Endodermal cell (in vitro differentiated cells): ENCODE measurements at regions not wholly inside any gene's neighbourhood (a gene's known extent, or its start where the extent isn't known, plus 50 kb on each side); places are given as distances from the start of the nearest gene placed in this dataset.

ENCODE experiments used
- DNase-seq: peaks from one replicate; pipeline ENCODE4 v3.0.0-alpha.2; 2017
- H3K27ac ChIP-seq: 2 replicates; pipeline ENCODE4 v1.5.1; 2013; ENCODE audit warnings: mild to moderate bottlenecking, low read depth, low read length, moderate library complexity
- H3K27me3 ChIP-seq: 2 replicates; pipeline ENCODE4 v1.6.1; 2013; ENCODE audit warnings: mild to moderate bottlenecking, low read length, moderate library complexity; ENCODE audit not compliant: insufficient read depth, control insufficient read depth, poor library complexity, severe bottlenecking
- H3K36me3 ChIP-seq: 2 replicates; pipeline ENCODE4 v1.7.0; 2013; ENCODE audit warnings: mild to moderate bottlenecking, low read length, moderate library complexity; ENCODE audit not compliant: control insufficient read depth, insufficient read depth
- H3K4me1 ChIP-seq: one replicate; pipeline ENCODE4 v1.7.0; 2013; ENCODE audit warnings: low read length; ENCODE audit not compliant: control insufficient read depth, insufficient read depth
- H3K4me3 ChIP-seq: 2 replicates; pipeline ENCODE4 v1.5.1; 2013; ENCODE audit warnings: mild to moderate bottlenecking, low read length, moderate library complexity
- H3K9ac ChIP-seq: 2 replicates; pipeline ENCODE4 v1.6.1; 2013; ENCODE audit warnings: mild to moderate bottlenecking, low read length, moderate library complexity; ENCODE audit not compliant: poor library complexity, severe bottlenecking; ENCODE audit errors: extremely low read depth
- H3K9me3 ChIP-seq: 2 replicates; pipeline ENCODE4 v1.6.1; 2013; ENCODE audit warnings: mild to moderate bottlenecking, low read length, moderate library complexity; ENCODE audit not compliant: control insufficient read depth
- H3K27ac Mint-ChIP-seq: 2 replicates; pipeline ENCODE4 v1.8.0; 2020; ENCODE audit warnings: mixed read lengths
- H3K27me3 Mint-ChIP-seq: 2 replicates; pipeline ENCODE4 v1.8.0; 2021; ENCODE audit warnings: mild to moderate bottlenecking, mixed read lengths; ENCODE audit not compliant: insufficient read depth
- H3K36me3 Mint-ChIP-seq: 2 replicates; pipeline ENCODE4 v1.8.0; 2020; ENCODE audit warnings: low read depth, mixed read lengths
- H3K4me1 Mint-ChIP-seq: 2 replicates; pipeline ENCODE4 v1.8.0; 2020; ENCODE audit warnings: mixed read lengths
- H3K4me3 Mint-ChIP-seq: 2 replicates; pipeline ENCODE4 v1.8.0; 2020; ENCODE audit warnings: mild to moderate bottlenecking, moderate library complexity, mixed read lengths
- H3K9me3 Mint-ChIP-seq: 2 replicates; pipeline ENCODE4 v1.8.0; 2020; ENCODE audit warnings: mild to moderate bottlenecking, mixed read lengths
- CTCF ChIP-seq: fragments of 200-600 bp; sonication (generic); conservative IDR thresholded peaks from 2 replicates; pipeline ENCODE4 v1.5.0; 2021; ENCODE audit warnings: antibody characterized with exemption, mild to moderate bottlenecking
- whole genome bisulfite sequencing, 2 experiments: methylation state at CpG; one replicate each; pipeline versions ENCODE4 v1.1.5 to v1.1.7; 2013; ENCODE audit warnings: missing lambda C conversion rate in 2 of 2, mixed read lengths in 1 of 2; ENCODE audit not compliant: insufficient coverage in 1 of 2, insufficient read length in 1 of 2; 5-methylcytosine and 5-hydroxymethylcytosine counted together

GRCh38 chr6:105847433-105847832, 238.7 kb upstream of the PRDM1 start:
- Histone ChIP-seq H3K4me3 (no peak overlapping the region), H3K27me3 (no peaks in the 10 kb centered on the region), H3K9me3 (no peaks in the 10 kb centered on the region), H3K9ac (no peak overlapping the region), H3K4me1 (peaks cover 15% of the 10 kb centered on the region), H3K27ac (no peak overlapping the region), H3K36me3 (no peaks in the 10 kb centered on the region)
- H3K9me3 Mint-ChIP-seq, result no peaks in the 10 kb centered on the region
- peaks cover 2% of the 10 kb centered on the region for H3K27me3 Mint-ChIP-seq
- no peak for DNase-seq
- peaks cover 29% of the 10 kb centered on the region for H3K4me1 Mint-ChIP-seq
- H3K36me3 Mint-ChIP-seq, result no peaks in the 10 kb centered on the region
- H3K27ac Mint-ChIP-seq, result no peak overlapping the region
- no peak for TF ChIP-seq CTCF
- H3K4me3 Mint-ChIP-seq, result no peak overlapping the region

DNA sequence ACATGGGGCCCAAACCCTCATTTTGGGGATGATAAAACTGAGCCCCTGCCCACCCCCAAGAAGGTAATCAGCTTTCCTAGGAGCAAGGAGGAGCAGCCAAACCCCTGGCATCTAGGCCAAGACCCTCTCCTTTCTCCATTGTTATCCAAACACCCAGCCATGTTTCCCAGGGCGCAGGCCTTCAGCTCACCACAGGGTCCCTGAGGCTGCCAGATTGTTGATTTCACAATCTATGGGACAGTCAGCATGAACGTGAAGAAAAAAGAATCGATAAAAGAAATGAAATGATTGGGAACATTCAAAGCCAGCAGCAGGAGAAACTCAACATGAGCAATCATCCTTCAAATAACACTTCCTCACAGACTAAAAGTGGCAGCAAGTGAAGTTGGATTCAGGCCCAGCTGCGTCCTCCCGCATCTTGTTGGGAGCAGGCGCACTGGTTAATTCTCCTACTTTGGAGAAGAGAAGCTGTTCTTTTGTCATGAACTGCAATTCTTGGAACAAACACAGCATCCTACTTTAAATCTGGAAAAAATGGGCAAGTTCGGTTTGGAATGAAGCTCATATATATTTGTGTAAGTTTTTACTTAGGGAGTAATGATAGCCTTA, 241.8 kb upstream of the PRDM1 start:
- TF ChIP-seq CTCF, result no peak
- Histone ChIP-seq H3K27ac (no peak overlapping the region), H3K9me3 (no peaks in the 10 kb centered on the region), H3K4me3 (no peak overlapping the region), H3K36me3 (no peaks in the 10 kb centered on the region), H3K9ac (no peak overlapping the region), H3K4me1 (peaks cover 3% of the 10 kb centered on the region), H3K27me3 (no peaks in the 10 kb centered on the region)
- no peak overlapping the region for H3K4me3 Mint-ChIP-seq
- H3K4me1 Mint-ChIP-seq, result peaks cover 7% of the 10 kb centered on the region
- H3K9me3 Mint-ChIP-seq, result no peaks in the 10 kb centered on the region
- peak; percentile 60 for DNase-seq
- peaks cover 3% of the 10 kb centered on the region for H3K27me3 Mint-ChIP-seq
- WGBS, 2 experiments, result 86 to 91% methylated on average over 6 to 7 of the region's 7 CpGs
- H3K36me3 Mint-ChIP-seq, result no peaks in the 10 kb centered on the region
- H3K27ac Mint-ChIP-seq, result peak overlapping the region; percentile 52

GRCh38 chr6:105839266-105839665, 246.9 kb upstream of the PRDM1 start:
- Histone ChIP-seq H3K36me3 (no peaks in the 10 kb centered on the region), H3K9me3 (no peaks in the 10 kb centered on the region), H3K27ac (no peak overlapping the region), H3K4me3 (no peak overlapping the region), H3K27me3 (no peaks in the 10 kb centered on the region), H3K9ac (no peak overlapping the region), H3K4me1 (peaks cover 3% of the 10 kb centered on the region)
- H3K4me3 Mint-ChIP-seq, result no peak overlapping the region
- H3K27me3 Mint-ChIP-seq, result peaks cover 1% of the 10 kb centered on the region
- no peak overlapping the region for H3K27ac Mint-ChIP-seq
- no peak for TF ChIP-seq CTCF
- DNase-seq, result no peak
- peaks cover 13% of the 10 kb centered on the region for H3K4me1 Mint-ChIP-seq
- no peaks in the 10 kb centered on the region for H3K36me3 Mint-ChIP-seq
- no peaks in the 10 kb centered on the region for H3K9me3 Mint-ChIP-seq
